HepG2 (cell line): ENCODE measurements at regions not wholly inside any gene's neighbourhood (a gene's known extent, or its start where the extent isn't known, plus 50 kb on each side); places are given as distances from the start of the nearest gene placed in this dataset.

Experiments used
- ATAC-seq: fragments of 200-7000 bp; cut with Tn5 transposase; 3 replicates; pipeline ENCODE4 v1.9.1; 2020; ENCODE audit warnings: mild to moderate bottlenecking, moderate library complexity
- BruUV-seq: library from RNA; stranded (reverse); fragments of 400-500 nt; replicated peaks from 2 replicates; lab custom pipeline; 2021; lab: Mats Ljungman, UMichigan
- CTCF ChIA-PET: fragments of 300-600 bp; formaldehyde crosslinking; extraction: SDS; loops from one replicate; lab custom pipeline; 2021; ENCODE audit warnings: low total read pairs, inconsistent platforms, low intra/inter-chr PET ratio; lab: Yijun Ruan, JAX
- POLR2A ChIA-PET: fragments of 350-600 bp; sonication (Branson Sonifier 250); formaldehyde crosslinking; loops from one replicate; lab custom pipeline; 2020; ENCODE audit warnings: antibody characterized with exemption, inconsistent platforms; lab: Yijun Ruan, JAX
- DNase-seq: peaks from one replicate; pipeline ENCODE4 v3.0.0-alpha.2; 2015; ENCODE audit warnings: low spot score
- FAIRE-seq: peaks from 3 replicates; lab custom pipeline; 2011; peaks lifted over from hg19 to GRCh38; lab: Jason Lieb, UNC
- H2AFZ ChIP-seq: one replicate; pipeline ENCODE4 v1.6.1; 2011; ENCODE audit warnings: low read length, inconsistent platforms
- H3K27ac ChIP-seq: fragments of 300-600 bp; 3 replicates; pipeline ENCODE4 v1.8.0; 2011; ENCODE audit warnings: mixed run types, mild to moderate bottlenecking, mixed read lengths, low read length, inconsistent platforms; ENCODE audit not compliant: insufficient read depth; ENCODE audit errors: extremely low read length
- H3K27me3 ChIP-seq, 2 experiments: fragments of 200-600 bp in 1 of 2; 2 replicates in 1 of 2; 3 replicates in 1 of 2; pipeline versions ENCODE4 v1.6.0 to v1.8.0; 2011; ENCODE audit warnings: low read length in 2 of 2, mild to moderate bottlenecking in 2 of 2, moderate library complexity in 2 of 2, inconsistent platforms in 1 of 2; ENCODE audit not compliant: insufficient read depth in 2 of 2, control insufficient read depth in 1 of 2
- H3K36me3 ChIP-seq, 2 experiments: fragments of 200-600 bp in 1 of 2; replicated peaks in 1 of 2; 2 replicates in 1 of 2; 3 replicates in 1 of 2; pipeline versions ENCODE4 v1.5.1 to v1.8.0; 2011; ENCODE audit warnings: low read length in 2 of 2, inconsistent platforms in 1 of 2; ENCODE audit not compliant: insufficient read depth in 2 of 2, control insufficient read depth in 1 of 2
- H3K4me1 ChIP-seq: 2 replicates; pipeline ENCODE4 v1.5.1; 2012; ENCODE audit warnings: low read length, inconsistent platforms; ENCODE audit not compliant: insufficient read depth
- H3K4me2 ChIP-seq: 2 replicates; pipeline ENCODE4 v1.6.0; 2011; ENCODE audit warnings: low read depth, low read length, inconsistent platforms
- H3K4me3 ChIP-seq, 3 experiments: fragments of 200-600 bp in 1 of 3; sonication (generic), shearing (Covaris generic) in 1 of 3; replicated peaks in 1 of 3; 2 replicates each; pipeline ENCODE4 v1.5.1; 2011 to 2016; ENCODE audit warnings: low read length in 3 of 3, inconsistent platforms in 2 of 3, low read depth in 2 of 3, mild to moderate bottlenecking in 2 of 3, control low read depth in 1 of 3, mixed read lengths in 1 of 3; ENCODE audit not compliant: insufficient read depth in 1 of 3
- H3K79me2 ChIP-seq: one replicate; pipeline ENCODE4 v1.6.1; 2011; ENCODE audit warnings: low read length, inconsistent platforms; ENCODE audit not compliant: insufficient read depth
- H3K9ac ChIP-seq: 2 replicates; pipeline ENCODE4 v1.6.0; 2011; ENCODE audit warnings: mild to moderate bottlenecking, low read depth, low read length, inconsistent platforms; ENCODE audit not compliant: insufficient read depth
- H3K9me3 ChIP-seq: 2 replicates; pipeline ENCODE4 v1.5.1; 2012; ENCODE audit warnings: mild to moderate bottlenecking, low read length
- H4K20me1 ChIP-seq: 2 replicates; pipeline ENCODE4 v1.6.0; 2011; ENCODE audit warnings: inconsistent platforms, mild to moderate bottlenecking, low read length, moderate library complexity; ENCODE audit not compliant: insufficient read depth
- ARID5B ChIP-seq: IDR thresholded peaks from 2 replicates; pipeline ENCODE4 v1.4.0; 2020; ENCODE audit warnings: mild to moderate bottlenecking, missing genetic modification reagents
- GZF1 ChIP-seq: sonication (generic); formaldehyde crosslinking; IDR thresholded peaks from 2 replicates; pipeline ENCODE4 v1.5.1; 2020; ENCODE audit warnings: mild to moderate bottlenecking, missing genetic modification reagents
- KDM5A ChIP-seq: fragments of 200-600 bp; sonication (generic); IDR thresholded peaks from 2 replicates; pipeline ENCODE4 v1.7.0; 2018; ENCODE audit warnings: antibody characterized with exemption, mild to moderate bottlenecking, low read length, borderline replicate concordance
- SPEN ChIP-seq: sonication (generic); formaldehyde crosslinking; IDR thresholded peaks from 2 replicates; pipeline ENCODE4 v1.5.1; 2020; ENCODE audit warnings: low read depth, mild to moderate bottlenecking, missing genetic modification reagents
- ZEB1 ChIP-seq: IDR thresholded peaks from 2 replicates; pipeline ENCODE4 v1.6.1; 2012; ENCODE audit warnings: mild to moderate bottlenecking, low read depth, inconsistent platforms; ENCODE audit not compliant: insufficient replicate concordance
- ZKSCAN8 ChIP-seq: IDR thresholded peaks from 2 replicates; pipeline ENCODE4 v1.6.1; 2016; ENCODE audit warnings: borderline replicate concordance, missing genetic modification reagents, missing compliant biosample characterization
- ZNF264 ChIP-seq: sonication (generic); formaldehyde crosslinking; IDR thresholded peaks from 2 replicates; pipeline ENCODE4 v1.4.0; 2020; ENCODE audit warnings: missing genetic modification reagents
- ZNF577 ChIP-seq: sonication (generic); formaldehyde crosslinking; IDR thresholded peaks from 2 replicates; pipeline ENCODE4 v1.4.0; 2020; ENCODE audit warnings: mild to moderate bottlenecking, low read depth, missing genetic modification reagents, borderline replicate concordance
- WGBS: methylation state at CpG from one replicate; pipeline ENCODE4 v1.1.6; 2017; ENCODE audit warnings: low lambda C conversion rate; 5-methylcytosine and 5-hydroxymethylcytosine counted together
- in situ Hi-C: cut with HindIII; loops from 2 replicates; pipeline ENCODE4 v1.10.0; 2017; ENCODE audit warnings: low pct_unique_long_range_greater_than_20kb; ENCODE audit not compliant: extremely low pct_ligation_motif_present
- intact Hi-C: fragments of 100-400 bp; cut with micrococcal nuclease; formaldehyde crosslinking; loops from one replicate; pipeline ENCODE4 v1.10.0; 2022; ENCODE audit not compliant: unreplicated experiment

- Histone ChIP-seq H3K4me2 (no peak overlapping the region), H2AFZ (no peak overlapping the region), H3K9ac (no peak overlapping the region), H3K36me3 (no peaks in the 10 kb centered on the region), H3K27ac (no peak overlapping the region), H3K9me3 (no peaks in the 10 kb centered on the region), H3K4me1 (no peaks in the 10 kb centered on the region), H3K4me3 (no peak overlapping the region), H3K79me2 (no peaks in the 10 kb centered on the region), H3K27me3 (no peaks in the 10 kb centered on the region; a peak in 1 of 5 replicates), H4K20me1 (no peaks in the 10 kb centered on the region)
- no TSS peak for BruUV-seq
- ChIA-PET POLR2A (no interaction called here), CTCF (no interaction called here)
- DNase-seq (no peak), FAIRE-seq (no peak), ATAC-seq (no peak)
- in situ Hi-C loops (no loop called here), intact Hi-C loops (no loop called here)
- no peak for TF ChIP-seq GZF1
- no peak for TF ChIP-seq ZEB1
- TF ChIP-seq KDM5A, result no peak
- TF ChIP-seq ZNF577 (CRISPR knock-in tag), result no peak
- no peak for TF ChIP-seq ARID5B (CRISPR knock-in tag)
- TF ChIP-seq SPEN (CRISPR knock-in tag), result no peak
- no peak for TF ChIP-seq ZNF264 (CRISPR knock-in tag)
- no peak for TF ChIP-seq ZKSCAN8 (CRISPR knock-in tag)
- WGBS, result 4% methylated on average over 1 of the region's 1 CpG
These were observed 197.4 kb downstream of the VAPA start for GRCh38 chr18:10111191-10111590.
